Heart left ventricle (tissue), 16 donors: ENCODE measurements at regions not wholly inside any gene's neighbourhood (a gene's known extent, or its start where the extent isn't known, plus 50 kb on each side); places are given as distances from the start of the nearest gene placed in this dataset.

Source experiments
- ATAC-seq, 4 donors: fragments of 200-7000 bp; cut with Tn5 transposase; one replicate each; pipeline ENCODE4 v1.9.1; 2020 to 2022; ENCODE audit warnings: moderate library complexity in 4 of 4, mild to moderate bottlenecking in 3 of 4, moderate number of reproducible peaks in 1 of 4
- DNase-seq, 5 donors: peaks; one replicate each; pipeline ENCODE4 v3.0.0-alpha.2; 2020
- H3K27ac ChIP-seq, 12 donors: fragments of 200-600 bp; sonication (generic) in 4 of 12; one replicate each; pipeline versions ENCODE4 v1.5.0 to v1.8.0; 2016 to 2022; ENCODE audit warnings: mild to moderate bottlenecking in 2 of 12
- H3K27me3 ChIP-seq, 9 donors: fragments of 200-600 bp; sonication (generic) in 2 of 9; one replicate each; pipeline versions ENCODE4 v1.5.1 to v1.8.0; 2016 to 2022; ENCODE audit warnings: mild to moderate bottlenecking in 3 of 9
- H3K36me3 ChIP-seq, 9 donors: fragments of 200-600 bp; sonication (generic) in 2 of 9; one replicate each; pipeline versions ENCODE4 v1.5.0 to v1.8.0; 2018 to 2022; ENCODE audit warnings: mild to moderate bottlenecking in 2 of 9
- H3K4me1 ChIP-seq, 12 donors: fragments of 200-600 bp; sonication (generic) in 4 of 12; one replicate each; pipeline versions ENCODE4 v1.5.0 to v1.8.0; 2016 to 2022; ENCODE audit warnings: mild to moderate bottlenecking in 3 of 12
- H3K4me3 ChIP-seq, 12 donors: fragments of 200-600 bp; sonication (generic) in 4 of 12; one replicate each; pipeline versions ENCODE4 v1.5.0 to v1.8.0; 2017 to 2022; ENCODE audit warnings: mild to moderate bottlenecking in 9 of 12, moderate library complexity in 4 of 12
- H3K9me3 ChIP-seq, 12 donors: fragments of 200-600 bp; sonication (generic) in 4 of 12; one replicate each; pipeline versions ENCODE4 v1.5.0 to v1.8.0; 2016 to 2022; ENCODE audit warnings: mild to moderate bottlenecking in 1 of 12
- CTCF ChIP-seq, 12 donors: fragments of 200-600 bp; sonication (generic) in 4 of 12; IDR thresholded peaks; one replicate each; pipeline versions ENCODE4 v1.5.0 to v1.8.0; 2018 to 2022; ENCODE audit warnings: antibody characterized with exemption in 12 of 12, mild to moderate bottlenecking in 5 of 12
- POLR2A ChIP-seq, 2 donors: fragments of 450-650 bp; IDR thresholded peaks; one replicate each; pipeline ENCODE4 v1.6.1; 2017; ENCODE audit warnings: antibody characterized with exemption in 2 of 2, mild to moderate bottlenecking in 2 of 2, moderate library complexity in 2 of 2
- WGBS, 4 donors: extraction: QIAGEN DNeasy Blood & Tissue Kit in 2 of 4; methylation state at CpG; one replicate each; pipeline versions ENCODE4 v1.1.5 to v1.1.7; 2013 to 2018; 5-methylcytosine and 5-hydroxymethylcytosine counted together
- intact Hi-C, 10 donors: fragments of 100-400 bp; cut with DNase I; formaldehyde crosslinking; loops; one replicate each; pipeline versions ENCODE4 v1.11.1 to v1.14.2; 2022
- donor health status: ischemic (EF 13 %, LVEDD 7.1; RV severe dilation, severe dysfunction).
- donor health status: healthy with polysubstance abuse.
- donor health status: DM: no; HTN: yes; CAD: no.
- donor health status: DM: no; HTN: no; CAD: no.
- donor health status: ischemic (EF 25% LVEDD 6.9; RV normal size, moderate dysfunction).
- donor health status: ischemic (EF 25% LVEDD 5.7; RV mildly dilated, moderate dysfunction).
- donor health status: healthy.
- donor health status: DM: yes; HTN: yes; CAD: no.
- donor health status: ischemic (EF 35%, LVEDD 5.7; RV mildly dilated, moderate dysfunction).
- donor health status: nonischemic (EF 11% LVEDD 7.7; RV severe dilation, severe dysfunction).
- donor health status: DM: yes; HTN: yes; CAD: no.
- donor health status: PGD.
- donor health status: ischemic (EF 29% LVEDD 5.4; RV normal size, mild dysfunction).
- donor health status: nonischemic (EF 23%, LVEDD 6.1; RV moderate dilation, normal function).

DNA sequence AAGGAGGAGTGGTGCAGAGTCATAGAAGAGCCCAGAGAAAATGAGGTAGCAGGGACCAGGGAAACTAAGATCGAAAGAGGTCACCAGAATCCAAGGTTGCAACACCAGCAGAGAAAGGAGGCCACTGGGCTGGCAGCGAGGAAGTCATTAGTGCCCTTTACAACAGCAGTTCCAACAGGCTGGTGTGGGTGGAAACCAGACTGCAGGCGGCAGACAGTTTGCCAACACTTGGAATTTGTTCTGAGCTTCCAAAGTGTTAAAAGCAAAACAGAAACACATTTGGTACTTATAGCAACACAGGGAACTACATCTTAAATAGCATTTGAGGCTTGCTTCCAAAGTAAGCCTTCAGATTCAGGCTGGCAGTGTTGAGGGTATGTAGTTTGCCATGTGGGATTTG is 95.2 kb upstream of the PWP1 start:
- intact Hi-C loops, result no loop called here
- DNase-seq (peak in 2 of 5 donors; percentile 60), ATAC-seq (peak; percentile 65 to 82 (median 74))
- Histone ChIP-seq H3K4me3 (no peak overlapping the region), H3K4me1 (peaks cover 0 to 13% (median 0%) of the 10 kb centered on the region in 12 donors), H3K36me3 (no peaks in the 10 kb centered on the region), H3K27ac (peak overlapping the region in 10 of 12 donors; percentile 24 to 85 (median 50)), H3K27me3 (peaks cover 0 to 7% (median 0%) of the 10 kb centered on the region in 9 donors), H3K9me3 (peaks cover 0 to 29% (median 17%) of the 10 kb centered on the region in 12 donors)
- WGBS, 4 donors, result 39 to 61% (median 55%) methylated on average over 3 of the region's 3 CpGs
- TF ChIP-seq CTCF (IDR thresholded peaks at IDR 0.05) (no peak), POLR2A (IDR thresholded peaks at IDR 0.05) (no peak)

- no peak overlapping the region for H3K4me3 ChIP-seq
- H3K36me3 ChIP-seq, result no peaks in the 10 kb centered on the region
- H3K27ac ChIP-seq, result peak overlapping the region in 10 of 12 donors; percentile 24 to 85 (median 50)
- DNase-seq (no peak), ATAC-seq (peak; percentile 74 to 87 (median 81))
- intact Hi-C loops, result no loop called here
- TF ChIP-seq POLR2A (IDR thresholded peaks at IDR 0.05), result no peak
- no peak for TF ChIP-seq CTCF (IDR thresholded peaks at IDR 0.05)
- peaks cover 0 to 13% (median 0%) of the 10 kb centered on the region in 12 donors for H3K4me1 ChIP-seq
- H3K27me3 ChIP-seq, result peaks cover 0 to 4% (median 0%) of the 10 kb centered on the region in 9 donors
- peaks cover 0 to 29% (median 17%) of the 10 kb centered on the region in 12 donors for H3K9me3 ChIP-seq
- WGBS, 4 donors, result 65 to 72% (median 68%) methylated on average over 2 of the region's 2 CpGs
Measured at GRCh38 chr12:107590814-107591375, 94.7 kb upstream of the PWP1 start.

- H3K36me3 ChIP-seq, result no peaks in the 10 kb centered on the region
- peaks cover 0 to 11% (median 0%) of the 10 kb centered on the region in 12 donors for H3K4me1 ChIP-seq
- H3K27ac ChIP-seq, result no peak overlapping the region
- intact Hi-C loops, result no loop called here
- H3K9me3 ChIP-seq, result peaks cover 0 to 23% (median 11%) of the 10 kb centered on the region in 12 donors
- no peak overlapping the region for H3K4me3 ChIP-seq
- no peak for DNase-seq
- no peak for ATAC-seq
- WGBS, 4 donors, result 74 to 82% (median 80%) methylated on average over 6 to 7 of the region's 7 CpGs
- H3K27me3 ChIP-seq, result no peaks in the 10 kb centered on the region
- TF ChIP-seq CTCF (IDR thresholded peaks at IDR 0.05) (no peak), POLR2A (IDR thresholded peaks at IDR 0.05) (no peak)
Measured at GRCh38 chr12:107593713-107594381, 91.8 kb upstream of the PWP1 start.

DNA sequence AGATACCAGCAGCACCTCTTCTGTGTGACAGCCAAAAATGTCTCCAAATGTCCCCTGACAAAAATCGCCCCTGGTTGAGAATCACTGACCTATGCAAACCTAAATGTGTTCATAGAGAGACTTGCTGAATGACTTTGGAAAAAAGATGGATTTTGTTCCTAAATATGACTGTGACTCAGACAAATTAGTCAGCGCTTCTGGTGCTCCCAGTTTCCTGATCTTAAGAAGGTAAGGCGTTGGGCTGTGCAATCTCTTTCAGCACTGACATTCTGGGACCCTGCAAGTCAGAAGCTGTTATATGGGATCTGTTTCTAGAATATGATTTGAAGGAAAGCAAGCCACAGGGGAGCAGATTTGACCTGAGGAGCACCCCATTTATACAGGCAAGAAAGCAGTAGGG is 90.6 kb upstream of the PWP1 start:
- Histone ChIP-seq H3K27me3 (no peaks in the 10 kb centered on the region), H3K4me3 (no peak overlapping the region), H3K4me1 (peaks cover 0 to 11% (median 0%) of the 10 kb centered on the region in 12 donors), H3K27ac (no peak overlapping the region), H3K36me3 (no peaks in the 10 kb centered on the region), H3K9me3 (peaks cover 0 to 23% (median 11%) of the 10 kb centered on the region in 12 donors)
- intact Hi-C loops, result no loop called here
- 83 to 92% (median 89%) methylated on average over 3 of the region's 3 CpGs for WGBS, 4 donors
- DNase-seq, result no peak
- TF ChIP-seq POLR2A (IDR thresholded peaks at IDR 0.05) (no peak), CTCF (IDR thresholded peaks at IDR 0.05) (no peak)
- ATAC-seq, result no peak
